ENCODE measurements at regions not wholly inside any gene's neighbourhood (a gene's known extent, or its start where the extent isn't known, plus 50 kb on each side); places are given as distances from the start of the nearest gene placed in this dataset.

DNA sequence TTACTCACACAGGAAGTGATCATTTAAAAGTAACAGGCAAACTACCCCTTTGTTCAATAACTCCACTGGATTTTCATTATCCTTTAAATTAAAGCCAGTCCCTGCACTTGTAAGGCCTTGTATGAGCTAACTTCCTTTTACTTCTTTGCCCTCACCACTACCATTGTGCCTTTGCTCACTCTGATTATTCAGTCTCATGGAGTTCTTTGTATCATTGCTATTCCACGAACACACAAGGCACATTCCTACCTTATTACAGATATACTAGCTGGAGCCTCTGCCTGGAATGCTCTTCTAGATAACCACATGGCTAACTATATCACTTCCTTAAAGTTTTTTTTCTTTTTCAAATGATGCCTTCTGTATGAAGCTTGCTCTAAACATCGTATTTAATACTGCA, 748.6 kb upstream of the HS3ST5 start:
- TF ChIP-seq EZH2 (IDR thresholded peaks at IDR 0.05), result no peak
- TF ChIP-seq, protein P1, sequence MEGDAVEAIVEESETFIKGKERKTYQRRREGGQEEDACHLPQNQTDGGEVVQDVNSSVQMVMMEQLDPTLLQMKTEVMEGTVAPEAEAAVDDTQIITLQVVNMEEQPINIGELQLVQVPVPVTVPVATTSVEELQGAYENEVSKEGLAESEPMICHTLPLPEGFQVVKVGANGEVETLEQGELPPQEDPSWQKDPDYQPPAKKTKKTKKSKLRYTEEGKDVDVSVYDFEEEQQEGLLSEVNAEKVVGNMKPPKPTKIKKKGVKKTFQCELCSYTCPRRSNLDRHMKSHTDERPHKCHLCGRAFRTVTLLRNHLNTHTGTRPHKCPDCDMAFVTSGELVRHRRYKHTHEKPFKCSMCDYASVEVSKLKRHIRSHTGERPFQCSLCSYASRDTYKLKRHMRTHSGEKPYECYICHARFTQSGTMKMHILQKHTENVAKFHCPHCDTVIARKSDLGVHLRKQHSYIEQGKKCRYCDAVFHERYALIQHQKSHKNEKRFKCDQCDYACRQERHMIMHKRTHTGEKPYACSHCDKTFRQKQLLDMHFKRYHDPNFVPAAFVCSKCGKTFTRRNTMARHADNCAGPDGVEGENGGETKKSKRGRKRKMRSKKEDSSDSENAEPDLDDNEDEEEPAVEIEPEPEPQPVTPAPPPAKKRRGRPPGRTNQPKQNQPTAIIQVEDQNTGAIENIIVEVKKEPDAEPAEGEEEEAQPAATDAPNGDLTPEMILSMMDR (IDR thresholded peaks at IDR 0.05), result no peak

Data from neural progenitor cell (in vitro differentiated cells).